Uterus (tissue), 2 donors: ENCODE measurements at regions not wholly inside any gene's neighbourhood (a gene's known extent, or its start where the extent isn't known, plus 50 kb on each side); places are given as distances from the start of the nearest gene placed in this dataset.

Experiments
- CTCF ChIP-seq, 4 experiments: fragments of 200-600 bp in 2 of 4; fragments of 450-650 bp in 2 of 4; sonication (generic) in 2 of 4; IDR thresholded peaks; one replicate each; pipeline ENCODE4 v1.5.1; 2016 to 2019; ENCODE audit warnings: antibody characterized with exemption in 4 of 4, mild to moderate bottlenecking in 2 of 4, moderate library complexity in 1 of 4
- POLR2A ChIP-seq, 2 donors: fragments of 450-650 bp; IDR thresholded peaks; one replicate each; pipeline ENCODE4 v1.6.1; 2016; ENCODE audit warnings: antibody characterized with exemption in 2 of 2, mild to moderate bottlenecking in 1 of 2, moderate library complexity in 1 of 2

DNA sequence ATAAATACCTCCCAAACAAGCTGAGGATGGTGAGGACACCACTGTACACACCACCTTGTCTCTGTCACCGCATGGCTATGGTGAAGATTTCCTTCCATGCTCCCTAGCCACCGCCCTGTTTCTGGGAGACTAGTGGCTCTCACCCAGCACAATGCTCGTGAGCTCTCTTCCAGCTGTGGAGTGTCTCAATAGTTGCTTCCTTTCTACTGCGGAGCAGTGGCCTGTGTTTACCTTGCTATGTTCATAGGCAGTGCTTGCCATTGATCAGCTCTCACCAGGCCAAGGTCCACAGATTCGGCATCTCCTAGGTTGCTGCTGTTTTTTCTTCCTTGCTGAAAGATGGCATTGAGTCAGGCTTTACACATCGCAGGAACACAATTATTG lies 313.6 kb upstream of the RTL1 start:
- no peak for TF ChIP-seq CTCF (IDR thresholded peaks at IDR 0.05)
- no peak for TF ChIP-seq POLR2A (IDR thresholded peaks at IDR 0.05)
